Prostate gland (tissue), 2 donors: ENCODE measurements at regions not wholly inside any gene's neighbourhood (a gene's known extent, or its start where the extent isn't known, plus 50 kb on each side); places are given as distances from the start of the nearest gene placed in this dataset.
"Not testable (repeated sequence)": the region's sequence is repeated elsewhere in the genome, so short reads cannot be mapped to it uniquely, and the experiment has no call there.

Experiments used
- DNase-seq: peaks from one replicate; pipeline ENCODE4 v3.0.0-alpha.2; 2019; ENCODE audit warnings: low spot score
- H3K27ac ChIP-seq, 2 donors: fragments of 200-600 bp; sonication (generic); 2 replicates each; pipeline ENCODE4 v1.5.1; 2017 to 2019
- H3K27me3 ChIP-seq: fragments of 200-600 bp; sonication (generic); replicated peaks from 2 replicates; pipeline ENCODE4 v1.5.1; 2019; ENCODE audit not compliant: insufficient read depth
- H3K36me3 ChIP-seq, 2 donors: fragments of 200-600 bp; sonication (generic); 1 replicate in 1 of 2; 2 replicates in 1 of 2; pipeline versions ENCODE4 v1.5.1 to v1.8.1; 2017 to 2019
- H3K4me1 ChIP-seq: fragments of 200-600 bp; sonication (generic); replicated peaks from 2 replicates; pipeline ENCODE4 v1.5.1; 2019
- H3K4me3 ChIP-seq, 2 donors: fragments of 200-600 bp; sonication (generic); 2 replicates each; pipeline ENCODE4 v1.5.1; 2017 to 2019
- H3K9me3 ChIP-seq: fragments of 200-600 bp; sonication (generic); 2 replicates; pipeline ENCODE4 v1.5.1; 2017
- POLR2A ChIP-seq: fragments of 450-650 bp; IDR thresholded peaks from one replicate; pipeline ENCODE4 v1.6.1; 2016; ENCODE audit warnings: antibody characterized with exemption, mild to moderate bottlenecking
- POLR2AphosphoS5 ChIP-seq: sonication (generic); formaldehyde crosslinking; IDR thresholded peaks from one replicate; pipeline ENCODE4 v1.6.1; 2017; ENCODE audit warnings: antibody characterized with exemption
- WGBS: methylation state at CpG from one replicate; pipeline ENCODE4 v1.1.5; 2018; 5-methylcytosine and 5-hydroxymethylcytosine counted together
- intact Hi-C: fragments of 100-400 bp; cut with DNase I; formaldehyde crosslinking; loops from one replicate; pipeline ENCODE4 v1.14.2; 2022
- TF ChIP-seq, protein P1 (sequence below), 4 experiments: fragments of 200-600 bp in 2 of 4; fragments of 450-650 bp in 2 of 4; sonication (generic) in 2 of 4; IDR thresholded peaks; 1 replicate in 3 of 4; 2 replicates in 1 of 4; pipeline ENCODE4 v1.5.1; 2016 to 2019; ENCODE audit warnings: antibody characterized with exemption in 4 of 4, mild to moderate bottlenecking in 2 of 4, moderate library complexity in 2 of 4

DNA sequence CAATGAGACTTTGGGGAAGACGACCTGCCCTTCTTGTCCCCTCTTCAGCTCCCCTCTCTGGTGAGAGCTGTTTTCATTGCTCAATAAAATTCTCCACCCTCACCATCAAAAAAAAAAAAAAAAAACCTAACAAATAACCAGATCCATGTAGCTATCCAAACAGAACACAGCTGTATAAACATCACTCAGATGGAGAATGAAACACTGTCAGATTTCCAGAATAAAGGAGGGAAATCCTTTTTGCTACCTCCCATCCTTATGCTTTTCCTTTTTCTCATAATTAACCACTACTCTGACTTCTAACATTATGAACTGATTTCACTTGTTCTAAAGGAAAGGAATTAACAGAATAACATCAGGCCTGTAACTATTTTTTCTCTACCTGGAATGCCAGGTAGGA lies 155.6 kb downstream of the PPP4R3C start:
- no peak overlapping the region for H3K4me3 ChIP-seq
- no peaks in the 10 kb centered on the region for H3K27me3 ChIP-seq
- H3K4me1 ChIP-seq, result no peaks in the 10 kb centered on the region
- H3K36me3 ChIP-seq, result no peaks in the 10 kb centered on the region
- no peaks in the 10 kb centered on the region for H3K9me3 ChIP-seq
- TF ChIP-seq POLR2A (no peak), POLR2AphosphoS5 (no peak)
- TF ChIP-seq, protein P1, sequence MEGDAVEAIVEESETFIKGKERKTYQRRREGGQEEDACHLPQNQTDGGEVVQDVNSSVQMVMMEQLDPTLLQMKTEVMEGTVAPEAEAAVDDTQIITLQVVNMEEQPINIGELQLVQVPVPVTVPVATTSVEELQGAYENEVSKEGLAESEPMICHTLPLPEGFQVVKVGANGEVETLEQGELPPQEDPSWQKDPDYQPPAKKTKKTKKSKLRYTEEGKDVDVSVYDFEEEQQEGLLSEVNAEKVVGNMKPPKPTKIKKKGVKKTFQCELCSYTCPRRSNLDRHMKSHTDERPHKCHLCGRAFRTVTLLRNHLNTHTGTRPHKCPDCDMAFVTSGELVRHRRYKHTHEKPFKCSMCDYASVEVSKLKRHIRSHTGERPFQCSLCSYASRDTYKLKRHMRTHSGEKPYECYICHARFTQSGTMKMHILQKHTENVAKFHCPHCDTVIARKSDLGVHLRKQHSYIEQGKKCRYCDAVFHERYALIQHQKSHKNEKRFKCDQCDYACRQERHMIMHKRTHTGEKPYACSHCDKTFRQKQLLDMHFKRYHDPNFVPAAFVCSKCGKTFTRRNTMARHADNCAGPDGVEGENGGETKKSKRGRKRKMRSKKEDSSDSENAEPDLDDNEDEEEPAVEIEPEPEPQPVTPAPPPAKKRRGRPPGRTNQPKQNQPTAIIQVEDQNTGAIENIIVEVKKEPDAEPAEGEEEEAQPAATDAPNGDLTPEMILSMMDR (IDR thresholded peaks at IDR 0.05), result no peak
- H3K27ac ChIP-seq, result no peak overlapping the region
- 44% methylated on average over 1 of the region's 1 CpG for WGBS
- intact Hi-C loops, result no loop called here
- no peak for DNase-seq

DNA sequence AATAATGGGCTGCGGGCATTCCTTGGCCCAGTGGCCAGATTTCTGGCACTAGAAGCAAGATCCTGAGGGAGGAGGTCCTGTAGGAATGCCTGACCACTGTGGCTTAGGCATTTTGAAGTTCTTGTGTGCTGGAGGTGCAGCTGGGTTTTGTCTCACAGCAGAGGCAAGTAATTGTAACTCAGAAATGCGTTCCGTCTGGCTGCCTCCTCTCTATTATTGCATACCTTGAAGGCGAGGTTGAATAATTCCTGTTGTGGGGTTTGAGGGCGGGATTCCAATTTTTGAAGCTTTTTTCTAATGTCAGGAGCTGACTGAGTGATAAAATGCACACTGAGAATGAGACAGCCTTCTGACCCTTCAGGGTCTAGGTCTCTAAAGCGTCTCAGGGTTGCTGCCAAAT lies 170.6 kb downstream of the PPP4R3C start:
- H3K9me3 ChIP-seq, H3K36me3 ChIP-seq, H3K4me3 ChIP-seq, H3K27ac ChIP-seq, intact Hi-C loops, H3K27me3 ChIP-seq, DNase-seq, H3K4me1 ChIP-seq: not testable (repeated sequence)
- 93% methylated on average over 5 of the region's 6 CpGs for WGBS

DNA sequence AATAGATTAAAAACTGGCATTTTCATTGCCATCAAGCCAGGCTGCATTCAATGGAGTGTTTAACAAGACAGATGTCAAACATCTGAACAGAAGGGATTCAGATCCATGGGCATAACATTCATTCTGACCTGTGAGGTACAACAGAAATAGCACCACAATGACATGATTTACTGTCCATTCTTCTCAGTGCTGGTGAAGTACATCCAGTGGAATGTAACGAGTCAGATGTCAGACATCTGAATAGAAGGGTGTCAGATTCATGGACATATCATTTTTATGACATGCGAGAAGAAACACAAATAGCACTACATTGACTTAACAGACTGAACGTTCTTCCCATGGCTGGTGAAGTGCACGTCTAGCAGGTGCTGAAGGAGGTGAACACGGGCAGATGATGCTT lies 186.4 kb downstream of the PPP4R3C start:
- no peak for TF ChIP-seq POLR2A
- TF ChIP-seq POLR2AphosphoS5, result no peak
- TF ChIP-seq, protein P1 (IDR thresholded peaks at IDR 0.05), result no peak
- Histone ChIP-seq H3K27me3 (no peaks in the 10 kb centered on the region), H3K9me3 (no peaks in the 10 kb centered on the region), H3K36me3 (no peaks in the 10 kb centered on the region), H3K4me3 (no peak overlapping the region), H3K4me1 (no peaks in the 10 kb centered on the region), H3K27ac (no peak overlapping the region)
- WGBS, result 36% methylated on average over 5 of the region's 5 CpGs
- no peak for DNase-seq
- intact Hi-C loops, result no loop called here

DNA sequence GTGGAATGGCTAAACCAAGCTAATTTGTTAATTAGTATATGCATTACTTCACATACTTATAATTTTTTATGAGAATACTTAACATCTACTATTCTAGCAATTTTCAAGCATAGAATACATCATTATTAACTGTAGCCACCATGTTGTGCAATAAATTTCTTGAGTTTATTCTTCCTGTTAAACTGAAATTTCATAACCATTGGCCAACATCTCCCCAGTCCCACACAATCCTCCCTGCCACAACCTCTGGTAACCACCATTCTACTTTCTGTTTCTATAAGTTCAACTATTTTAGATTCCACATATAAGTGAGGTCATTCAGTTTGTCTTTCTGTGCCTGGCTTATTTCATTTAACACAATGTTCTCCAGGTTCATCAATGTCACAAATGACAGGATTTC lies 208.5 kb downstream of the PPP4R3C start:
- no peak for TF ChIP-seq POLR2AphosphoS5
- no peak for TF ChIP-seq POLR2A
- TF ChIP-seq, protein P1 (IDR thresholded peaks at IDR 0.05), result no peak
- Histone ChIP-seq H3K27ac (no peak overlapping the region), H3K4me3 (no peak overlapping the region), H3K9me3 (no peaks in the 10 kb centered on the region), H3K4me1 (no peaks in the 10 kb centered on the region), H3K27me3 (no peaks in the 10 kb centered on the region), H3K36me3 (no peaks in the 10 kb centered on the region)
- intact Hi-C loops, result no loop called here
- DNase-seq, result no peak

DNA sequence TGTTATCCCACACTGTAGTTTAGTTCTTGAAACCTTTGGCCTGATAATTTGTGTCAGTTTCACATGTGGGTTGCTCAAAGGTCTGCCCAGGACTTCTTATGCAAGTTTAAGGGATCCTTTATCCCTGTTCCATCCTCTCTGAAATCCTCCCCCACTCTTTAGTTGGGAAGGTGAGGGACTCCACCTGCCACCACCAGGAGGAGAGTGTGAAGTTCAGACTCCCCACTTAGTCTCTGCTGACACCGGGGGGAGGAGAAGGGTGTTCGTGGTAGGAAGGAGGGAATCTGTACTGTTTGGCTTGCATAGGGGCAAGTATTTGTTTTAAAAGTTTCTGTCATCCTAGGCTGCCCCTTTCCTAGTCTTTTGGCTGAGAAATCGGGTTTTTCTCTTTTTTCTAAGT lies 211.8 kb downstream of the PPP4R3C start:
- Histone ChIP-seq H3K4me1 (no peaks in the 10 kb centered on the region), H3K4me3 (no peak overlapping the region), H3K27me3 (no peaks in the 10 kb centered on the region), H3K9me3 (no peaks in the 10 kb centered on the region), H3K27ac (no peak overlapping the region), H3K36me3 (no peaks in the 10 kb centered on the region)
- 69% methylated on average over 3 of the region's 3 CpGs for WGBS
- intact Hi-C loops, result no loop called here
- no peak for DNase-seq
- TF ChIP-seq, protein P1 (IDR thresholded peaks at IDR 0.05), result no peak
- TF ChIP-seq POLR2A (no peak), POLR2AphosphoS5 (no peak)
